PC-9 (cell line): ENCODE measurements at regions not wholly inside any gene's neighbourhood (a gene's known extent, or its start where the extent isn't known, plus 50 kb on each side); places are given as distances from the start of the nearest gene placed in this dataset.
A peak's percentile ranks its signal among the peaks of the same experiment; 100 is the strongest.

Experiments used
- BruUV-seq: library from RNA; stranded (reverse); fragments of 400-500 nt; replicated peaks from 2 replicates; lab custom pipeline; 2021; lab: Mats Ljungman, UMichigan
- CTCF ChIA-PET: fragments of 300-600 bp; sonication (Branson Sonifier 250); formaldehyde crosslinking; loops from one replicate; lab custom pipeline; 2022; ENCODE audit warnings: antibody characterized with exemption; lab: Charles Lee
- POLR2A ChIA-PET: fragments of 300-600 bp; sonication (Branson Sonifier 250); formaldehyde crosslinking; loops from one replicate; lab custom pipeline; 2022; ENCODE audit warnings: antibody characterized with exemption; ENCODE audit not compliant: unreplicated experiment; lab: Charles Lee
- DNase-seq, 2 experiments: peaks; one replicate each; pipeline versions ENCODE4 v3.0.0 to v3.0.0-alpha.2; 2015 to 2022; ENCODE audit warnings: mixed read lengths in 1 of 2
- H2AFZ ChIP-seq: fragments of 200-600 bp; sonication (generic); 2 replicates; pipeline ENCODE4 v1.8.1; 2017; ENCODE audit warnings: antibody characterized with exemption
- H3F3A ChIP-seq: fragments of 200-600 bp; sonication (generic); 2 replicates; pipeline ENCODE4 v1.8.1; 2017; ENCODE audit warnings: antibody characterized with exemption, mild to moderate bottlenecking, low read depth; ENCODE audit not compliant: insufficient read depth
- H3K27ac ChIP-seq: fragments of 200-600 bp; sonication (generic); 2 replicates; pipeline ENCODE4 v1.6.1; 2016; ENCODE audit warnings: mixed run types
- H3K27me3 ChIP-seq: fragments of 200-600 bp; sonication (generic); 2 replicates; pipeline ENCODE4 v1.6.1; 2016; ENCODE audit warnings: low read depth, mixed run types; ENCODE audit not compliant: insufficient read depth
- H3K36me3 ChIP-seq: fragments of 200-600 bp; sonication (generic); 2 replicates; pipeline ENCODE4 v1.6.1; 2016; ENCODE audit warnings: low read depth, mixed run types
- H3K4me1 ChIP-seq: fragments of 200-600 bp; sonication (generic); replicated peaks from 2 replicates; pipeline ENCODE4 v1.6.1; 2016; ENCODE audit warnings: mixed run types; ENCODE audit not compliant: insufficient read depth
- H3K4me2 ChIP-seq: fragments of 200-600 bp; sonication (generic); 2 replicates; pipeline ENCODE4 v1.6.1; 2017; ENCODE audit warnings: mixed run types
- H3K4me3 ChIP-seq: fragments of 200-600 bp; sonication (generic); 2 replicates; pipeline ENCODE4 v1.6.1; 2016; ENCODE audit warnings: mixed run types
- H3K79me2 ChIP-seq: fragments of 200-600 bp; sonication (generic); 2 replicates; pipeline ENCODE4 v1.6.1; 2017; ENCODE audit warnings: low read depth, mixed run types
- H3K9me2 ChIP-seq: fragments of 200-600 bp; sonication (generic); 2 replicates; pipeline ENCODE4 v1.8.1; 2017; ENCODE audit warnings: mild to moderate bottlenecking; ENCODE audit not compliant: insufficient read depth
- H3K9me3 ChIP-seq: fragments of 200-600 bp; sonication (generic); 2 replicates; pipeline ENCODE4 v1.8.1; 2016; ENCODE audit warnings: low read depth; ENCODE audit not compliant: insufficient read depth
- H4K20me1 ChIP-seq: fragments of 200-600 bp; sonication (generic); 2 replicates; pipeline ENCODE4 v1.8.1; 2017; ENCODE audit not compliant: insufficient read depth
- EZH2 ChIP-seq: fragments of 200-600 bp; sonication (generic); IDR thresholded peaks from 2 replicates; pipeline ENCODE4 v1.8.0; 2017; ENCODE audit warnings: antibody characterized with exemption, low read depth
- intact Hi-C: fragments of 100-400 bp; cut with micrococcal nuclease; formaldehyde crosslinking; loops from one replicate; pipeline ENCODE4 v1.10.0; 2022; ENCODE audit not compliant: unreplicated experiment
- TF ChIP-seq, protein P1 (sequence below): fragments of 200-600 bp; sonication (generic); conservative IDR thresholded peaks from 2 replicates; pipeline ENCODE4 v1.6.1; 2017; ENCODE audit warnings: mixed run types, antibody characterized with exemption, mild to moderate bottlenecking, moderate library complexity

GRCh38 chrX:84729809-84730208 lies 227.6 kb upstream of the HDX start:
- H3K36me3 ChIP-seq, result no peaks in the 10 kb centered on the region
- CTCF ChIA-PET, result no interaction called here
- BruUV-seq, result no TSS peak
- POLR2A ChIA-PET, result no interaction called here
- H3F3A ChIP-seq, result no peaks in the 10 kb centered on the region
- no peaks in the 10 kb centered on the region for H3K9me2 ChIP-seq
- no peaks in the 10 kb centered on the region for H3K79me2 ChIP-seq
- H3K9me3 ChIP-seq, result no peaks in the 10 kb centered on the region
- no peaks in the 10 kb centered on the region for H3K27me3 ChIP-seq
- no peak overlapping the region for H3K4me2 ChIP-seq
- no peaks in the 10 kb centered on the region for H3K4me1 ChIP-seq
- no peak overlapping the region for H3K27ac ChIP-seq
- intact Hi-C loops, result loop anchor here (5.0 to 10.0 kb wide), 2 partner anchors 175 to 322 kb away; no protein-coding TSS in a partner anchor
- H4K20me1 ChIP-seq, result no peaks in the 10 kb centered on the region
- H2AFZ ChIP-seq, result no peak overlapping the region
- DNase-seq, result peak in 1 of 2 experiments; percentile 1
- H3K4me3 ChIP-seq, result no peak overlapping the region
- no peak for TF ChIP-seq EZH2
- TF ChIP-seq, protein P1, sequence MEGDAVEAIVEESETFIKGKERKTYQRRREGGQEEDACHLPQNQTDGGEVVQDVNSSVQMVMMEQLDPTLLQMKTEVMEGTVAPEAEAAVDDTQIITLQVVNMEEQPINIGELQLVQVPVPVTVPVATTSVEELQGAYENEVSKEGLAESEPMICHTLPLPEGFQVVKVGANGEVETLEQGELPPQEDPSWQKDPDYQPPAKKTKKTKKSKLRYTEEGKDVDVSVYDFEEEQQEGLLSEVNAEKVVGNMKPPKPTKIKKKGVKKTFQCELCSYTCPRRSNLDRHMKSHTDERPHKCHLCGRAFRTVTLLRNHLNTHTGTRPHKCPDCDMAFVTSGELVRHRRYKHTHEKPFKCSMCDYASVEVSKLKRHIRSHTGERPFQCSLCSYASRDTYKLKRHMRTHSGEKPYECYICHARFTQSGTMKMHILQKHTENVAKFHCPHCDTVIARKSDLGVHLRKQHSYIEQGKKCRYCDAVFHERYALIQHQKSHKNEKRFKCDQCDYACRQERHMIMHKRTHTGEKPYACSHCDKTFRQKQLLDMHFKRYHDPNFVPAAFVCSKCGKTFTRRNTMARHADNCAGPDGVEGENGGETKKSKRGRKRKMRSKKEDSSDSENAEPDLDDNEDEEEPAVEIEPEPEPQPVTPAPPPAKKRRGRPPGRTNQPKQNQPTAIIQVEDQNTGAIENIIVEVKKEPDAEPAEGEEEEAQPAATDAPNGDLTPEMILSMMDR, result peak; percentile 77

DNA sequence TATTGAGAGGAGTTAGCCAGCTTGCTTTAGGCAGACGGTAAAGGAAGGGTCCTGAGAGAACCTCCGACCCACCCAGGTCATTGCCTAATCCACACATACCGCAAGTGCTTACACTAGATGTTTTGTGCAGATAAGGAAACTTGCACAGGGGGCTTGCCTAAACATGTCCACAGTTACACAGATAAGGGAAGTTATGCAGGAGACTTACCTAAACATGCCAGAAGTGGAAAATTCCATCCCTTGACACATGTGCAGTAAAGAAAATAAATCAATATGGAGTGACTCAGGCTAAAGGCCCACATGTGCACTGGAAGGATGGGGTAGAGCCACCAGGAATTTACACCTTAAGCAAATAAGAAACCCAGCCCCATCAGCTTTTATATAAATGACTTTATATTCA lies 232.8 kb upstream of the HDX start:
- no peaks in the 10 kb centered on the region for H4K20me1 ChIP-seq
- no peak for DNase-seq
- BruUV-seq, result no TSS peak
- H3K79me2 ChIP-seq, result no peaks in the 10 kb centered on the region
- no peaks in the 10 kb centered on the region for H3K27me3 ChIP-seq
- H3K4me1 ChIP-seq, result no peaks in the 10 kb centered on the region
- no peaks in the 10 kb centered on the region for H3K36me3 ChIP-seq
- no peaks in the 10 kb centered on the region for H3K9me2 ChIP-seq
- CTCF ChIA-PET, result no interaction called here
- H2AFZ ChIP-seq, result no peak overlapping the region
- TF ChIP-seq, protein P1, result no peak
- no peak for TF ChIP-seq EZH2
- no peak overlapping the region for H3K4me3 ChIP-seq
- no peak overlapping the region for H3K27ac ChIP-seq
- POLR2A ChIA-PET, result no interaction called here
- H3K4me2 ChIP-seq, result no peak overlapping the region
- intact Hi-C loops, result no loop called here
- H3F3A ChIP-seq, result no peaks in the 10 kb centered on the region
- H3K9me3 ChIP-seq, result no peaks in the 10 kb centered on the region

GRCh38 chrX:84737471-84737871 lies 235.2 kb upstream of the HDX start:
- CTCF ChIA-PET, result no interaction called here
- intact Hi-C loops, result no loop called here
- BruUV-seq, result no TSS peak

More at GRCh38 chrX:84737471-84737871, 235.2 kb upstream of the HDX start:
- no peaks in the 10 kb centered on the region for H3F3A ChIP-seq
- H2AFZ ChIP-seq, result no peak overlapping the region
- no peak overlapping the region for H3K4me3 ChIP-seq
- no peak overlapping the region for H3K27ac ChIP-seq
- H3K4me2 ChIP-seq, result no peak overlapping the region
- no peaks in the 10 kb centered on the region for H4K20me1 ChIP-seq
- no peaks in the 10 kb centered on the region for H3K4me1 ChIP-seq
- H3K9me2 ChIP-seq, result no peaks in the 10 kb centered on the region
- no peaks in the 10 kb centered on the region for H3K9me3 ChIP-seq
- H3K27me3 ChIP-seq, result no peaks in the 10 kb centered on the region
- no peak for DNase-seq
- no peaks in the 10 kb centered on the region for H3K79me2 ChIP-seq
- POLR2A ChIA-PET, result no interaction called here
- no peak for TF ChIP-seq EZH2
- TF ChIP-seq, protein P1, result no peak
- no peaks in the 10 kb centered on the region for H3K36me3 ChIP-seq
